GM18508 (cell line): ENCODE measurements at regions not wholly inside any gene's neighbourhood (a gene's known extent, or its start where the extent isn't known, plus 50 kb on each side); places are given as distances from the start of the nearest gene placed in this dataset.

Experiments used
- ATAC-seq: cut with Tn5 transposase; IDR thresholded peaks from one replicate; pipeline ENCODE4 v1.9.1; 2021; ENCODE audit warnings: moderate number of reproducible peaks; ENCODE audit not compliant: insufficient read depth, unreplicated experiment

DNA sequence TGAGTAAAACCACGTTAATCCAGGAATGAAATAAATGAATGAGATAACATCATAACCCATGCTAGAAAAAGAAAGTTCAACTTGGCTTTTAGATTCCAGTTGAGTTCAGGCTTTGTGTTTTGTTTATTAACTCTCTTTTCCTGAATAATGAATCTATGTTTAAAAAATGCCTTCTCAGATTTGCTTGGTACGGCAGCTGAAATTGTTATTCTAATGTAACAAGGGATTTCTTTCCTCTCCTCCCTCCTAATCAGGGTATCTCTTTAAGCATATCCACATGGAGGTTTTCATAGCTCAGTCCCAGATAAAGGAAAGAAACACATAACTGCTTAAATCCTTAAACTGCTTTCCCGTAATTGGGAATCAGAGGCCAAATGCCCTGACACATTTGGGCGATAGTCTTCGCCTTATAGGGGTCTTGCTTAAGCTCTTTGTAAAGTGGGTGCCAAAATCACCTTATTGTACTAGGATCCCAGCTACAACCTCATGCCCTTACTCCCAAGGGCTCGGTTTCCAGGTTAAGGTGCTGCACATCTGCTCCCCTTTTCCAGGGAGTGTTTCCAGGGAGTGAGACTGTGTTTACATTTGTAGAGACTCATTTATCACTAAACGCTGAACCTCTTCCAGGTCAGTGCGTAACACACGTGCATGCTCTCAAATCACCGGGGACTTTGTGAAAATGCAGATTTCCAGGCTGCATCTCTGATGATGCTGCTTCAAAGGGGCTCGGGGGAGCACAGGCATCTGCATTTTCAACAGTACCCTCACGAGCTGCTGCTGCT lies 142.8 kb upstream of the FOXF1 start:
- ATAC-seq, result no peak

DNA sequence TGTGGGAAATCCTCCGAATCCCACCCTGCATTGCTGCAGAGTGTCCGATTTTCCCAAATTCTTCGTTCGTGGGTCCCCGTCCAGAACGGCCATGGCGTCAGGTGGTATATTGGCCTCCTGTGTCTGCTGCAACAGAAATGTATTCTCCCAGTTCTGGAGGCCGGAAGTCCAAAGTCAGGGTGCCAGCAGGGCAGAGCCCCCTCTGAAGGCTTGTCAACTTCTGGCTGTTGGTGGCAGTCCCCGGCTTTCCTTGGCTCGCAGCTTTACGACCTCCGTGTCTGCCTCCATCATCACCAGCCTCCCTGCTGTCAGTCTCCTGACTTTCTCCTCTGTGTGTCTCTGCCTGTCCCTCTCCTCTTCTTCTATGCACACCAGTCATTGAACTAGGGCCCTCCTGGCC lies 142.1 kb upstream of the FOXF1 start:
- no peak for ATAC-seq

DNA sequence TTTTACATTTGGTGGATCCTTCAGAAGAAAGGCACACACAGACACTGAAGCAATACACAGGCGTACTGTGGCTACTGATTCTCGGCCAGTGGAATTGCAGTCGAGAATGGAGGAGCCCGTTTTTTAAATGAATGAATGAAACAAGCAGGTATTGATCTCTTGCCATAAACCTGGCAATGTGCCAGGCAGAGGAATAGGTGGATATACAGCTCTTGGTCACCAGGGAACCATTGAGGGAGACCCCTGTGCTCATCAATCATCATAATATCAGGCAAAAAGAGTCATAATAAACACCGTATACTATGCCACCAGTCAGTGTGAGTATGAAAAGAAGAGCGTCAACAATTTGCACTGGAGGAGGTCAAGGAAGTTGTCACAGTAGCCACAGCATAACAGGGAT lies 140.3 kb upstream of the FOXF1 start:
- no peak for ATAC-seq

DNA sequence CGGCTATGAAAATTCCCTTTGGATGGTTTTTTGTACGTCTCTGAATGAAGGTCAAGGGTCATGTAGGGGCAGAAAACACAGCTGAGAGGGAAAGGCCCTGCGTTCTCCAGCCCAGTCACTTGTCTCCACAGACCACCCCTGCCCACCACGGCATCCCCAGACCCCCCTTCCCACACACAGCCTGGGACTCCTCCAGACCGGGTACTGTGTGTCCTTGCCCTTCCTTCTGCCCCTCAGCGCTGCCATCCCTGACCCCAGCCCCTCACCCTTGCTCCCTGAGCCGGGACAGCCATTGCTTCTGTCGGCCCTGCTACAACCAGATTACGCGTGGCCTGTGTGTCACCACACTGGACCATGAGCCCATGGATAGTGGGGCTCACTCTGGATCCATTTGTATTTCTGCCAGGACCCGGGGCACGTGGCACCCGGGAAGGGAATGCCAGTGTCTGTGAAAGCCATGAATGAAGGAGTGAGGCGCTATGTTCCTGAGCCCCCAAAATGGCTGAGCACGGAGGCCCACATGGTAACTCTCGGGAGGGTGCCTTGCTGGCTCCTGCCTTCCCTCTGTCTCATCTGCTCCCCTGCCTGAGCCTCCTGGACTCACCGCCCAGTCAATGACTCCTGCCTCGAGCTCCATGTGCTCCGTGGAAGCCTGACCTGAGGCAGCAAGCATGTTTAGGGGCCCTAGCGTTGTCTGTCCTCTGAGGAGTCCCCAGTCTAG lies 139.1 kb upstream of the FOXF1 start:
- no peak for ATAC-seq

DNA sequence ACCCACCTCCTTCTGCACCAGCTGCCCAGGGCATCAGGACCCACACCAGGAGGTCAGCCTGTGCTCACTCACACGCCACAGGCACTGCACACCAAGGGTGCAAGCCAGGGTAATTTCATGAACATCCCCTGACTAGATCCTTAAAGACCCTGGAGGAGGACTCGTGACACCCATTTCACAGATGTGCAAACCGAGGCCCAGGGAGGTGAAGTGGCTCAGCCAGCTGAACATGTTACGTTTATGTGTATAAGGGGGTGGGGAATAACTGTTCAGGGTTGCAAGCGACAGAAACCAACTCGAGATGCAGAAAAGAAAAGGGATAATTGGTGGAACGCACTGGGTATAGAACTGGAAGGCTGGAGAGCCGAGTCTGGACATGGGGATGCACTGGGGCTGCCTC lies 138.1 kb upstream of the FOXF1 start:
- no peak for ATAC-seq

DNA sequence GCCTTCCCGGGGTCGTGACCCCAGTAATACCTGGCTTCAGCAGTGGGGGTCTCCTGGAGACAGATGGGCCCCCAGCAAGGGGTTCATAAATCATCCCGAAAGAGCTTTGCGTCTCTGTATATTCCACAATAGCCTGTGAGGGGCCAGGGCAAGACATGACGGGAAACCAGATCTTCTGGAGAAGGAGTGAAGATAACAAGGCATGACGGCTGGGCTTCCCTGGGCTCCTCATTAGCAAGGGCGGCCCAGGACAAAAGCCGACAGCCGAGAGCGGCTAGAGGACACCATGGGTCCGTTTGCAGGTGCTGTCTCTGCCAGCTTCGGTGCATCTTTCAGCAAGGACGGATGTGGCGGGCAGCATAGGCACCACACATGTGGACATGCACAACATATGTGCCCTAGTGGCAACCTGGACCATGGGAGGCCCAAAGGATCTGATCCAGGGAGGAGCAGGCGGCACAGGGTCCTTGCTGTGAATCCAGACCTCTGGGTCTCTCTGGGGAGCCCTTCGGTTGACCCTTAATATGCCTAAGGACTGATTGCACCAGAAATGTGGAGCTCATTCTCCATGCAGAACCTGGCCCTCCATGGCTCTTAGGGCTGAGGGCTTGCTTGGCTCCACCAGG lies 136.9 kb upstream of the FOXF1 start:
- ATAC-seq, result no peak

DNA sequence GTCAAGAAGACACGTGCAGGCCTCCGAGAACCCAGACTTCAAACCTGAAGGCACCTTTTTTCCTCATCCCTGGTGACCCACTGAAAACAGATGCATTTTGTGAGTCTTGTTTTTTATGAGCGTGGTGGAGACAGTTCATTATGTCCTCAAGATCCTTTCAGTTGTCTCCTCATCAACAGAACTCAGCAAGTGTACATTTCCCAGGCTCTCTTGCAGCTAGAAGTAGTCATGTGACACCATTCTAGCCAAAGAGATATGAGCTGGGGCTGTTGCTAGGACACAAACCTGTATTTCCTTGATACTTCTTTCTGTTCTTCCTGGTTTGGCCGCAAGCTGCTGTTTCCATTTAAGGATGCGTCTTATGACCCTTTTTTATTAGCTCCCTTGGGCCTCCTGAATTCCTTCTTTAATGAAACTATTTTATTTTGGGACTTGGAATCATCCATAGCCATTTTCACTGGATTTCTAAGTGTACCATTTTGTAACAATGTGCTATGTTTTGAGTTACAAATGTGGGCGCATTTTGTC lies 135.7 kb upstream of the FOXF1 start:
- ATAC-seq, result no peak

DNA sequence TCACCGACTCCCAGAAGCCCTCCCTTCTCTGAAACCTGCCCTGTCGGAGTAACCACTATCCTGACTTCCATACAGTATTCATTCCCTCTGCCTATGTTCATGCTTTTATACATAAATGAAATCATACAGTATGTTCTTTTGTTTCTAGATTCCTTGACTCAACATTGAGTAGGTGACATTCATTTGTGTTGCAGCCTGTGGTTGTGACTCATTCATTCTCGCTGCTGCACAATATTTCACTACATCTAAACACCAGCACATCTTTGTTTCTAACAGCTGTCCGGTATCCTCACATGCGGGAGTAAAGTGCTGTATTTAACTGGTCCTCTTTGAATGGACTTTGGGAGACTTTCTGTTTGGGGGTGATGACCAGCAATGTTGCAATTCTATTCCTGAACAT lies 135.0 kb upstream of the FOXF1 start:
- ATAC-seq, result no peak

DNA sequence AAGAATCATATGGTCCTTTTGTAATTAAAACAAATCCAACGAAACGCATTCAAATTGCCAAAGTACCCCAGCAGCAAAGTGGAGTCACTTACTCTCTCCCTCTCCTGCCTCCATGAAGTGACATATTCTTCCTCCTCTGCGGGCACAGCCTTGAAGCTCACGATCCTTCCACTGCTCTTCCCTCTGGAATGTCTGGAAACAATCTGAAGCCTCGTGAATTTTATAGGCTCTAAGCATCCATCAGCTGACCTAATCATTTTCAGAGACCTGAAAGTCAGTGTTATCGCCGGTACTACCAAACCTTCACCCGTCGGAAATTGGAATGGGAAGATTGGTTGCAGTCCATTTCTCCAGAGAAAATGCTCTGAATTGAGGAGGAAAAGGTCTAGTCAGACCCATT lies 134.5 kb upstream of the FOXF1 start:
- ATAC-seq, result no peak

DNA sequence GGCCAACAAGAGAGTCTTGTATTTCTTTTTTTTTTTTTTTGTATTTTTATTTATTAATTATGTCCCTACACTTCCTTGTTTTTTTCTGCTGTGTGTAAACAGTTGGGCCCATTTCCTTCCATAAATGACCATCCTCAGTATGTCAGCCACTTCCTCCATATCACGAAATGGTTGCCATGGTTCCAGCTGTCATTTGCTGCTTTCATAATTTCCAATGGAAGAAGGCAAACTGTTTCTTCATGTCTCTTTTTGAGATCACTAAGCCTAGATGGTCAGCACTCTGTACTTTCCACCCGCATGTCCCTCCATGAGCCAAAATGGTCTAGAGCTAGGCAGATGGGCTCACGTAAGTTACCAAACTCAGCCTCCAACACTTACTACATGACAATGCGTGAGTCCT lies 133.5 kb upstream of the FOXF1 start:
- no peak for ATAC-seq

DNA sequence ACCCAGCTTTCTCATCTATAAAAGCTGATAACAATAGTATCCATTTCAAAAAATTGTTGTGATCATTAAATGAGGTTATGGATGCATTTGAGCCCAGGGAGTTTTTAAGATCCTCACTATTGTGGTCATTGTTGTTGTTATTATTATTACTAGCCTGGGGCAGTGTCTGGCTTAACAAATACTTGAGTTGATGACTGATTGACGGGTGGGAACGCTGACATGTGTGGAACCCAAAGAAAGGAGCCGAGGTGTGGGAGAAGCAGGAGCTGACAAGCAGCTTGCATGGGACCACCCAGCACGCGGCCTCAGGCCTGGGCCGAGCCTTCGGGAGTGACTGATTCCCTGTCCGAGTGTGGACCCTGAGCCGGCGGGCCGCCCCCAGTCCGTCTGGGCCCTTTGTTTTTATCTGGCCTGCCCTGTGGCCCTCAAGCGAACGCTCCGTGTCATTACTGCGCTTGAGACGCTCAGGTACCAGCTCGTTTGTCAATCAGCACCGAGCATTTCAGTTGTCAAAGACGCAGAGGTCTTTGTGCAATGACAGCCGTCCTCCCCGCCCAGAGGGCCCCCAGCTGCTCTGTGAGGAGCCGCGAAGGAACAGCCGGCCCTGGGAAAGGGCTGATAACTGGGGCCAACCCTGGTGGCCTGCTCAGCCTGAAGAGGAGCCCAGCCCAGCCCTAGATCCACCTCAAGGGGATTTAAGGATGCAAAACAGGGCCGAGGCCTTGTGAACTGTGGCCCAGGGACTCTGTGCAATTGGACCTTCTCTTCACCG lies 132.9 kb upstream of the FOXF1 start:
- no peak for ATAC-seq

DNA sequence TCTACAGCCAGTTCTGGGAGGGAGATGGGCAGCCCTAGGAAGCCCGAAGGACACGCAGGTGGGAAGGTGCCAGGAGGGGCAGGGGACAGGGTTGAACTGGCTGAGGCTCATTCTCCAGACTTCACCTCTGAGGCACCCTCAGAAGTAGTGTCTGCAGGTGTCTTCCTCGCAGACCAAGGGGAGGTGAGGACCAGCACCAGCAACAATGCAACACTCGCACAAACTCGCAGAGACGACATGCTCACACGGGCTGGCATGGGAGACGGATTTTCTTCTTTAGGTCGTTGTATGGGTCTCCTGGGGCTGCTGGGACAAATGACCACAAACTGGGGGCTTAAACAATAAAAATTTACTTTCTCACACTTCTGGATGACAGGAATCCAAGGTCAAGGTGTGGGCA lies 132.2 kb upstream of the FOXF1 start:
- no peak for ATAC-seq

DNA sequence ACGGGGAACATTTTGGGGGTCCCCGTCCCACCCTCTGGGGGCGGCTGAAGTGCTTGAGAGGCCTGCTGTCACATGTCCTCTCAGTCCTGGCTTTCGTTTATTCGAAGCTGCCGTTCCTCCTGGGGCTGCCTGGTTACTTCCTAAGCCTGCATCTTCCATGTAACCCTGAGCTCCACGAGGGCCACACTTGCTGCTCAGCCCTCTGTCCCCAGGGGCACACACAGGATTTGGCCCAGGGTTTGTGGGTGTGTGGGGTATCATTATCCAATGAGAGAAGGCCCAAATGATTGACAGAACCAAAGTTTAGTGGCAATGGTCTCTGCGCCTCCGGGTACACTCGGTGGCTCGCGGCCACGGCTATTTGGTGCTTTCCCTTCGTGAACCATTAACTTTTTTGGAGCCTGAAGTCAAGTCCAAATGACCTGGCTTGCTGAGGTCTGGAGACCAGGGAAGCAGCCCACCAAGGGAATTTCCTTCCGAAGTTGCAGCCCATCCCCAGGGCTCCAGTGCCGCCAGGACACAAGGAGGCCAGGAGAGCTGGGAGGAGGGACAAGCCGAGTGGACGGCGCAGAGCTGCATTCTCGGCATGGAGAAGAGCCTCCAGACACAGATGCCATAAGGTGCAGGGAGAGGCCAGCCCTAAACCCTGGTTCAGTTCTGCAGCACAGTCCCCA lies 131.4 kb upstream of the FOXF1 start:
- ATAC-seq, result no peak

DNA sequence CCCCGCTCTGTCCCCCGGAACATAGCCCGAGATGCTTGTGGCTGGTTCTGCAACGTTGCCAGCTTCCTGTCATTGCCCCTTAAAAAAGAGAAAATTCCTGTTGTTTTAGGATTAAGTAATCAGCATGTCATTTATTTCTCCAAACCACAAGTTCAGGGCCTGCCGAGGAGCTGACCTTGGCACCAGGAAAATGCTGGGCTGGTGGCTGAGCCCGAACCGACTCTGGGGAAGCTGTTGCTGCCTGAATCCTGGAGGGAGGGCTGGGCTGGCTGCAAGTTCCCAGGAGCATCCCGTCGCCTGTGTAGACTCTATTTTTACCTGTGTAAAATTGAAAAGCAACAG lies 130.9 kb upstream of the FOXF1 start:
- no peak for ATAC-seq

DNA sequence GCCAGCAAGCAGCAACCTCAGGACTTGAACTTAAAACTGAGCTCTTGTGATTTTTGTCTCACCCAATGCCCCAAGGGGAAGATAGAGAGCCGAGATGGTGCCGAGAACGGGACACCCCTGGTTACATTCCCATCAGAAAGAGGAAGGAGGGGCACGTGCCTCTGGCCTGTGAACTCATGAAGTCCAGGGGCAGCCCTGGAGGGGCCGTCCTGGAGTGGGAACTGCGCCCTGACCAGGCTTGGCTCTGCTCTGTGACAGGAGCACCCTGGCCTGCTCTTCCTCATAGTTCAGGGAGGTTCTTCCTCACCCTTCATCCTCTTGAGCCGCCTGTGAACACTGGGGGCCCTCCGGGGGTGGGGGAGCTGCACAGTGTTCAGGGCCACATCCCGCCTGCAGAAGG lies 130.3 kb upstream of the FOXF1 start:
- no peak for ATAC-seq

DNA sequence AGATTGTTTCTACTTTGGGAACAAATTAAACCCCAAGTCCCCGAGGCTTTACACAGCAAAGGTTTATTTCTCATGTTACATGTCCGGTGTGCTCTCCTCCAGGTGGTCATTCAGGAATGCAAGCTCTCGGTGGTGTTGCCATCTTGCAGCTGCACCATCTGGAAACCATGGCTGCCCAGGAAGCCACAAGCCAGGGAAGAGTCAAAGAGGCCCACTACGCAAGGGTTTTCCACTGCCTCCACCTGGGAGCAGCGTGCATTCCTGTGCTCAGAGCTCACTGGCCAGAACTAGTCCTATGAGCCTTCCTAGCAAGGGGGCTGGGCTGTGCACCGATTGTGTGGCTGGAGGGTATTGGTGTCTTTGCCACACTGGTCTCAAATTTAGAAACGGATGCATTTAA lies 128.8 kb upstream of the FOXF1 start:
- no peak for ATAC-seq

DNA sequence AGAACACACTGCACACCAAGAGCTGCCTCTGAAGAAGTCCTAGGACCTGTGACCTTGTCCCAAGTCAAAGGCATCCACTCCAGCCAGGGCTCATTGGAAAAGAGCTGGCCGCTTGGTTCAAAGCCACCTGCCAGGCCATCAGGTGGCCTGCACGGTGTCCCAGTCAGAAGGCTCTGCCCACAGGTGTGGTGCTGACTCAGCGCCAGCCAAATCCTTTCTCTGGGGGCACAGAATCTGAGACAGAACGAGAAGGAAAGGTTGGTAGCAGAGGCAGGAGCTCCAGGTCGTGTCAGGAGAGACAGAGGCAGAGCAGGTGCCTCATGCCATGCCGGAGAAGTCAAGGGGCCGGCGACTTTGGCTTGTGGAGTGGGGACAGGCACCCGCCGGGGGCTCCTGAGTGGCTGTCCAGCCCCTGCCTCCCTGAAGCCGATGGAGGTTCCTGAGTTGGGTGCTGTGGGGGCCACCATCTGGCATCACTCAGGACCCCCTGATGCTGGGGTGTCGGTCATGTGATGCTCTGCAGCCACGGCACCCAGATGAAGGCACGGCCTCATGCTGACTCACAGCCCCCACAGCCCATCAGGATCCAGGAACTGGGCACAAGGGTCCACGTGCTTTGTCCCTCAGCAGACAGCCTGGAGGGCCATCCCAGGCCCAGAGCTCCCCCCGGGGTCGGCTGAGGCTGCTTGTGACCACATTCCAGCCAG lies 128.1 kb upstream of the FOXF1 start:
- ATAC-seq, result no peak

DNA sequence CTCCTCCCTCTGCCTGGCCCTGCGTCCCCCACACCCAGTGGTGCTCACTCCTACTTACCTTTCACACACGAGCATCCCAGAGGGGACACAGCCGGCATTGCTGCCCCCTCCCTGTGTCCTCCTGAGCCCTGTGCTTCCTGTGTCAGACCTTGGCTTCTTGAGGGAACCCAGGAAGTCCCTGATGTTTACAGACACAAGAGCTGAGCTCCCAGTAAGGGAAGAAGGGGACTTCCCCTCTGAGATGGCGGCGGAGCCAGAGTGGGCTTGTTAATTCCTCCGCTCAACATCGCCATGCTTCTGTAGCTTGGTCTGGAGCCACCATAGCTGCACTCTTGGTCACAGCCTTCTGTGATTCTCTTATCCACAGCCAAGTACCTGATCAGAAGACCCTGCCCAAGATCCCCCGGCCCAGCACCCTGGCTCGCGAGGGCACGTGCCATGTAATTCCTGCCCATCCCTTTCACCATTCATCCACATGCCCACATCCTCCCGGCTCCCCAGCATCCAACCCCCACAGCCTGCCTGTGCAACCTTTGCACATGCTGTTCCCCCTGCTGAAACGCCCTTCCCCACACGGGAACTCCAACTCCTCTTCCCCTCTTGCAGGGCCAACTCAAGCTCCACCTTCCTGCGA lies 127.4 kb upstream of the FOXF1 start:
- ATAC-seq, result no peak
